Breast epithelium (tissue), 4 donors: ENCODE measurements at regions not wholly inside any gene's neighbourhood (a gene's known extent, or its start where the extent isn't known, plus 50 kb on each side); places are given as distances from the start of the nearest gene placed in this dataset.

Experiments
- DNase-seq, 2 donors: peaks; one replicate each; pipeline ENCODE4 v3.0.0-alpha.2; 2019; ENCODE audit warnings: low spot score in 2 of 2
- H3K27ac ChIP-seq, 2 donors: fragments of 200-600 bp; sonication (generic) in 1 of 2; one replicate each; pipeline ENCODE4 v1.5.1; 2016 to 2019; ENCODE audit warnings: mild to moderate bottlenecking in 1 of 2
- H3K27me3 ChIP-seq, 2 donors: fragments of 200-600 bp; sonication (generic) in 1 of 2; one replicate each; pipeline versions ENCODE4 v1.5.1 to v1.6.0; 2017 to 2019; ENCODE audit warnings: control low read depth in 1 of 2, mild to moderate bottlenecking in 1 of 2
- H3K36me3 ChIP-seq: fragments of 200-600 bp; one replicate; pipeline ENCODE4 v1.5.1; 2019
- H3K4me1 ChIP-seq, 2 donors: fragments of 200-600 bp; sonication (generic); one replicate each; pipeline ENCODE4 v1.5.1; 2016 to 2019; ENCODE audit warnings: control low read depth in 1 of 2
- H3K4me3 ChIP-seq, 3 donors: fragments of 200-600 bp; sonication (generic); 1 replicate in 2 of 3; 2 replicates in 1 of 3; pipeline ENCODE4 v1.5.1; 2016 to 2019; ENCODE audit warnings: mild to moderate bottlenecking in 3 of 3, moderate library complexity in 2 of 3
- H3K9me3 ChIP-seq, 2 donors: fragments of 200-600 bp; sonication (generic) in 1 of 2; one replicate each; pipeline ENCODE4 v1.5.1; 2016 to 2019; ENCODE audit warnings: control low read depth in 1 of 2
- CTCF ChIP-seq, 3 donors: fragments of 450-650 bp; IDR thresholded peaks; one replicate each; pipeline ENCODE4 v1.5.1; 2016 to 2017; ENCODE audit warnings: antibody characterized with exemption in 3 of 3, mild to moderate bottlenecking in 3 of 3, moderate library complexity in 3 of 3
- POLR2A ChIP-seq: fragments of 450-650 bp; IDR thresholded peaks from one replicate; pipeline ENCODE4 v1.6.1; 2016; ENCODE audit warnings: antibody characterized with exemption, mild to moderate bottlenecking, moderate library complexity
- POLR2AphosphoS5 ChIP-seq, 3 donors: sonication (generic); formaldehyde crosslinking; IDR thresholded peaks; one replicate each; pipeline ENCODE4 v1.6.1; 2017; ENCODE audit warnings: antibody characterized with exemption in 3 of 3
- intact Hi-C: fragments of 100-400 bp; cut with DNase I; formaldehyde crosslinking; loops from one replicate; pipeline ENCODE4 v1.15.1; 2023; ENCODE audit warnings: low total_unique reads

DNA sequence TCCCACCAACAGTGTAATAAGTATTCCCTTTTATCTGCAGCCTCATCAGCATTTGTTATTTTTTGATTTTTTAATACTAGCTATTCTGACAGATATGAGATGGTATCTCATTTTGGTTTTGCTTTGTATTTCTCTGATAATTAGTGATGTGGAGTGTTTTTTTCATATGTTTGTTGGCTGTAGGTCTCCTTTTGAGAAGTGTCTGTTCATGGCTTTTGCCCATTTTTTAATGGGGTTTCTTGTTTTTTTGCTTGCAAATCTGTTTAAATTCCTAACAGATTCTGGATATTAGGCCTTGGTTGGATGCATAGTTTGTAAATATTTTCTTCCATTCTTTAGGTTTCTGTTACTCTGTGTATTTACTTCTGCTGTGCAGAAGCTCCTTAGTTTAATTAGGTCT, 445.4 kb upstream of the DAB2 start:
- no peak overlapping the region for H3K27ac ChIP-seq

GRCh38 chr5:39869396-39869795, 444.6 kb upstream of the DAB2 start:
- no peak overlapping the region for H3K27ac ChIP-seq
- peaks cover 0 to 5% of the 10 kb centered on the region in 2 donors for H3K9me3 ChIP-seq
- H3K36me3 ChIP-seq, result no peaks in the 10 kb centered on the region
- H3K27me3 ChIP-seq, result no peaks in the 10 kb centered on the region
- no peak for TF ChIP-seq POLR2AphosphoS5 (IDR thresholded peaks at IDR 0.05)
- no peak for TF ChIP-seq POLR2A
- no peak for TF ChIP-seq CTCF (IDR thresholded peaks at IDR 0.05)
- DNase-seq, result no peak
- H3K4me1 ChIP-seq, result no peaks in the 10 kb centered on the region
- H3K4me3 ChIP-seq, result no peak overlapping the region
- intact Hi-C loops, result no loop called here

More for the DNA sequence above, 445.4 kb upstream of the DAB2 start:
- Histone ChIP-seq H3K36me3 (no peaks in the 10 kb centered on the region), H3K4me1 (no peaks in the 10 kb centered on the region), H3K27me3 (no peaks in the 10 kb centered on the region), H3K9me3 (peaks cover 0 to 5% of the 10 kb centered on the region in 2 donors), H3K4me3 (no peak overlapping the region)
- TF ChIP-seq CTCF (IDR thresholded peaks at IDR 0.05) (no peak), POLR2A (no peak)
- DNase-seq, result no peak
- intact Hi-C loops, result no loop called here

DNA sequence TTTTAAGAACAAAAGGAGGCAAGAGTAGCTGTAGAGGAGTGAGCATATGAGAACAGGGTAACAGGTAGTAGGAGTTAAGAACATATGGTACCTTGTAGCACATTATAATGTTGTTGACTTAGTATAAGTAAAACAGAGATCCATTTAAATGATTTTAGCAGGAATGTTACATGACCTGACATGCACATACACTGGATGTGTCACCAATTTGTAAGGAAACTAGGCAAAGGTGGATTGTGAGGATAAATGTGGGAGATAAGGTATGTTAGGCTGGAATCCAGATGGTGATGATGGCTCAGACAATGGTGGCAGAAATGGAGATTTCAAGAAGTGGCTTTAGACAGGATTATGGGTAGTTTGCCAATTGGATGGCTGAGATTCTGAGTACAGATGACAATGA, 443.1 kb upstream of the DAB2 start:
- no peaks in the 10 kb centered on the region for H3K27me3 ChIP-seq
- TF ChIP-seq POLR2AphosphoS5 (IDR thresholded peaks at IDR 0.05), result no peak
- TF ChIP-seq POLR2A, result no peak
- no peak for TF ChIP-seq CTCF (IDR thresholded peaks at IDR 0.05)
- intact Hi-C loops, result no loop called here
- no peaks in the 10 kb centered on the region for H3K4me1 ChIP-seq
- no peak for DNase-seq
- H3K27ac ChIP-seq, result no peak overlapping the region
- peaks cover 0 to 5% of the 10 kb centered on the region in 2 donors for H3K9me3 ChIP-seq
- no peak overlapping the region for H3K4me3 ChIP-seq
- H3K36me3 ChIP-seq, result no peaks in the 10 kb centered on the region

DNA sequence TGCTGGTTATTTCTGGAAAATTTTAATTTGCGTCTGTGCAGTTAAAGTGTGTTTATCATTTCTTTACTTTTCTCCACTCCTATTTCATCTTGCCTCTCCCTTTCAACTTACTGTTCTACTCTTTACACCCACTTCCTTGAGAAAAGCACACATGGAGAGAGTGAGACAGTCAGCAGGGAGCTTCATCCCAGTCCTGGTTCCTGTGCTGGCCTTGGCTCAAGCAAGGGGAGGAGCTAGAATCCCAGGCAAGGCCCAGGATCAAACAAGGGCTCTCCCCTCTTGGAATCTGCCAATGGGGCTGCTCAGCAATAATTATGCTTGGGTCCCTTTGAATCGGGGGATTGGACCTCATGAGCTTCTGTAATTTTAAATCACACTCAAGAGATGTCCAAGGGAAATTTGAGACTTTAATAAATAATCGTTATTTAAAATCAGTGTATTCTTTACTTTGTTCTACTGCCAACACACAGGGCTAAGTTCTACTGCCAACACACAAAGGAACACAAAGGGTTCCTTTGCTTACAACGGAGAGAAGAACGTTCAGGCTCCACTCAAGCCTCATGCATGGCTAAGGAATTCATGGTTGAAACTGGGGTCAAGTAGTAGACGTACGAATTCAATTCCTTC, 439.3 kb upstream of the DAB2 start:
- no peaks in the 10 kb centered on the region for H3K36me3 ChIP-seq
- H3K9me3 ChIP-seq, result peaks cover 0 to 2% of the 10 kb centered on the region in 2 donors
- no peak overlapping the region for H3K27ac ChIP-seq
- no peak overlapping the region for H3K4me3 ChIP-seq
- intact Hi-C loops, result no loop called here
- no peaks in the 10 kb centered on the region for H3K4me1 ChIP-seq
- no peak for TF ChIP-seq CTCF (IDR thresholded peaks at IDR 0.05)
- TF ChIP-seq POLR2A, result no peak
- TF ChIP-seq POLR2AphosphoS5 (IDR thresholded peaks at IDR 0.05), result no peak
- no peaks in the 10 kb centered on the region for H3K27me3 ChIP-seq
- DNase-seq, result no peak

- Histone ChIP-seq H3K27ac (no peak overlapping the region), H3K4me1 (no peaks in the 10 kb centered on the region), H3K27me3 (no peaks in the 10 kb centered on the region), H3K9me3 (no peaks in the 10 kb centered on the region), H3K4me3 (no peak overlapping the region), H3K36me3 (no peaks in the 10 kb centered on the region)
- DNase-seq, result no peak
- TF ChIP-seq POLR2A (no peak), CTCF (IDR thresholded peaks at IDR 0.05) (no peak), POLR2AphosphoS5 (IDR thresholded peaks at IDR 0.05) (no peak)
- intact Hi-C loops, result no loop called here
These were observed 432.3 kb upstream of the DAB2 start for GRCh38 chr5:39857041-39857440.
